Common myeloid progenitor, CD34-positive (primary cell): ENCODE measurements at regions not wholly inside any gene's neighbourhood (a gene's known extent, or its start where the extent isn't known, plus 50 kb on each side); places are given as distances from the start of the nearest gene placed in this dataset.

Source experiments
- CTCF ChIA-PET: fragments of 350-600 bp; sonication (Branson Sonifier 250); formaldehyde crosslinking; loops from one replicate; lab custom pipeline; 2021; ENCODE audit warnings: antibody characterized with exemption; lab: Charles Lee
- POLR2A ChIA-PET: fragments of 350-600 bp; sonication (Branson Sonifier 250); formaldehyde crosslinking; loops from one replicate; lab custom pipeline; 2021; ENCODE audit warnings: antibody characterized with exemption; lab: Charles Lee
- DNase-seq, 3 donors: peaks; one replicate each; pipeline versions ENCODE4 v3.0.0 to v3.0.0-alpha.2; 2013
- H3K27ac ChIP-seq, 2 experiments: 1 replicate in 1 of 2; 2 replicates in 1 of 2; pipeline ENCODE4 v1.7.0; 2013; ENCODE audit warnings: inconsistent platforms in 2 of 2, low read length in 2 of 2, mild to moderate bottlenecking in 2 of 2, low read depth in 1 of 2, moderate library complexity in 1 of 2; ENCODE audit not compliant: severe bottlenecking in 2 of 2, insufficient read depth in 1 of 2, poor library complexity in 1 of 2
- H3K27me3 ChIP-seq, 5 experiments: replicated peaks in 2 of 5; 1 replicate in 3 of 5; 2 replicates in 2 of 5; pipeline versions ENCODE4 v1.6.1 to v1.7.0; 2013; ENCODE audit warnings: low read length in 4 of 5, mild to moderate bottlenecking in 2 of 5, moderate library complexity in 2 of 5, inconsistent platforms in 1 of 5; ENCODE audit not compliant: insufficient read depth in 5 of 5, control insufficient read depth in 4 of 5
- H3K36me3 ChIP-seq, 4 experiments: 1 replicate in 2 of 4; 2 replicates in 2 of 4; pipeline versions ENCODE4 v1.6.1 to v1.7.0; 2013; ENCODE audit warnings: low read length in 3 of 4, control low read depth in 1 of 4, mild to moderate bottlenecking in 1 of 4; ENCODE audit not compliant: control insufficient read depth in 4 of 4, insufficient read depth in 4 of 4
- H3K4me1 ChIP-seq, 4 experiments: 1 replicate in 3 of 4; 2 replicates in 1 of 4; pipeline versions ENCODE4 v1.6.1 to v1.7.1; 2013; ENCODE audit warnings: low read length in 3 of 4, mild to moderate bottlenecking in 3 of 4, control low read depth in 1 of 4, inconsistent platforms in 1 of 4, moderate library complexity in 1 of 4; ENCODE audit not compliant: control insufficient read depth in 4 of 4, insufficient read depth in 4 of 4; ENCODE audit errors: control extremely low read depth in 1 of 4
- H3K4me3 ChIP-seq, 7 experiments: 1 replicate in 4 of 7; 2 replicates in 3 of 7; pipeline versions ENCODE4 v1.5.1 to v1.7.0; 2013; ENCODE audit warnings: mild to moderate bottlenecking in 7 of 7, low read length in 6 of 7, moderate library complexity in 6 of 7, inconsistent platforms in 2 of 7, low read depth in 2 of 7, control low read depth in 1 of 7; ENCODE audit not compliant: insufficient read depth in 4 of 7, control insufficient read depth in 1 of 7; ENCODE audit errors: extremely low read depth in 1 of 7
- H3K9me3 ChIP-seq, 5 experiments: 1 replicate in 4 of 5; 2 replicates in 1 of 5; pipeline versions ENCODE4 v1.6.1 to v1.7.1; 2013; ENCODE audit warnings: low read length in 4 of 5, mild to moderate bottlenecking in 2 of 5, inconsistent platforms in 1 of 5, low read depth in 1 of 5, moderate library complexity in 1 of 5; ENCODE audit not compliant: control insufficient read depth in 4 of 5, insufficient read depth in 2 of 5; ENCODE audit errors: control extremely low read depth in 1 of 5
- WGBS: methylation state at CpG from one replicate; pipeline ENCODE4 v1.1.5; 2013; ENCODE audit not compliant: insufficient coverage; 5-methylcytosine and 5-hydroxymethylcytosine counted together

DNA sequence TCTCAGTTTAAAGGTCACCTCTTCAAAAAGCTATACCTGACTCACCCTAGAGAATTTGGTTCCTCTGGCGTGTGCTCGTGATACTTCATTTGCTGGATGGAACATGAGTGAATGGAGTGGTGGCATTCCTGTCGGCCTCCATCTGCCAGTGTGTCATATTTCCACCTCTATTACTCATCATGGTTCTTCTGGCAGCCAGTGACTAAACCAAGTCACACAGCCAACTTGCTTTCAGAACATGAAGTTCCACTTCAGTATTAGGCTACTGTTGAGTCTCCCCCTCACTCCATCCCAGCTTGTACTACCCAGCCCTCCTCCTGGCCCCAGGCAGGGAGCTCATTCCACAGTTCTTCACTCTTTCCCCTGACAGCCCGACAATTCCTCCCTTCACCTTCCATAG lies 169.8 kb downstream of the MREG start:
- Histone ChIP-seq H3K4me3 (no peak overlapping the region), H3K27me3 (no peaks in the 10 kb centered on the region), H3K4me1 (peaks cover 0 to 11% (median 0%) of the 10 kb centered on the region in 4 experiments), H3K27ac (no peak overlapping the region), H3K36me3 (no peaks in the 10 kb centered on the region), H3K9me3 (peaks cover 0 to 4% (median 2%) of the 10 kb centered on the region in 5 experiments)
- ChIA-PET POLR2A (no interaction called here), CTCF (interaction anchor here (1.3 kb wide), 1 partner anchor 13 kb away, joined by 3 read pairs; no protein-coding TSS in a partner anchor)
- no CpG with 5 or more reads among the region's 4 CpGs for WGBS
- no peak for DNase-seq

GRCh38 chr2:215841175-215841816 lies 172.1 kb downstream of the MREG start:
- H3K4me1 ChIP-seq: peaks cover 0 to 11% (median 0%) of the 10 kb centered on the region in 4 experiments
- H3K4me3 ChIP-seq: no peak overlapping the region
- WGBS: 90% methylated on average over 2 of the region's 5 CpGs
- no peaks in the 10 kb centered on the region for H3K27me3 ChIP-seq
- no peaks in the 10 kb centered on the region for H3K9me3 ChIP-seq
- no peak overlapping the region for H3K27ac ChIP-seq
- ChIA-PET POLR2A (no interaction called here), CTCF (no interaction called here)
- no peaks in the 10 kb centered on the region for H3K36me3 ChIP-seq
- no peak for DNase-seq

DNA sequence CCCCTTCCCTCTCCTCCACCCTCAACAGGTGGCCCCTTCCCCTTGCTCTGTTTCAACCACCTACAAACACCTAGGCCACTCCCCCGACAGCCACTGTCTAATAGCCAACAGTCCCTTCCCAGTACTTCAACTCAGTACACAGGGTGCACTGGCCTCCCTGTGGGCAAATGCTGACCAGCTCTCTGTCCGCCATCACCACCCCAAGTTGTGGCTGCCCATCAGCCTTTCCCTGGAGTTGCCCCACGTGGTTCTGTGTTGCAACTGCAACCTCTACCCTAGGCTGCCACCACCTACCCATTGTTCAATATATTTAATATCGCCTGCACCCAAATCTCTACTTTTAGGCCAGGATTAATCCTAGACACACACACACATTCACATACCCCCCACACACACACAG lies 173.5 kb downstream of the MREG start:
- WGBS: 100% methylated on average over 4 of the region's 4 CpGs
- ChIA-PET POLR2A (no interaction called here), CTCF (interaction anchor here (1.6 kb wide), 1 partner anchor 385 kb away, joined by 7 read pairs; no protein-coding TSS in a partner anchor)
- no peak overlapping the region for H3K4me3 ChIP-seq
- H3K9me3 ChIP-seq: no peaks in the 10 kb centered on the region
- peaks cover 0 to 11% (median 0%) of the 10 kb centered on the region in 4 experiments for H3K4me1 ChIP-seq
- H3K27ac ChIP-seq: no peak overlapping the region
- H3K36me3 ChIP-seq: no peaks in the 10 kb centered on the region
- DNase-seq: no peak
- no peaks in the 10 kb centered on the region for H3K27me3 ChIP-seq

- Histone ChIP-seq H3K36me3 (no peaks in the 10 kb centered on the region), H3K27ac (no peak overlapping the region), H3K4me1 (peaks cover 0 to 11% (median 0%) of the 10 kb centered on the region in 4 experiments), H3K4me3 (no peak overlapping the region), H3K27me3 (no peaks in the 10 kb centered on the region), H3K9me3 (no peaks in the 10 kb centered on the region)
- POLR2A ChIA-PET: no interaction called here
- CTCF ChIA-PET: interaction anchor here (1.6 kb wide), 1 partner anchor 384 kb away, joined by 7 read pairs; no protein-coding TSS in a partner anchor
- DNase-seq: no peak
- WGBS: 100% methylated on average over 1 of the region's 1 CpG
Observed at GRCh38 chr2:215839309-215839708, 174.0 kb downstream of the MREG start.

DNA sequence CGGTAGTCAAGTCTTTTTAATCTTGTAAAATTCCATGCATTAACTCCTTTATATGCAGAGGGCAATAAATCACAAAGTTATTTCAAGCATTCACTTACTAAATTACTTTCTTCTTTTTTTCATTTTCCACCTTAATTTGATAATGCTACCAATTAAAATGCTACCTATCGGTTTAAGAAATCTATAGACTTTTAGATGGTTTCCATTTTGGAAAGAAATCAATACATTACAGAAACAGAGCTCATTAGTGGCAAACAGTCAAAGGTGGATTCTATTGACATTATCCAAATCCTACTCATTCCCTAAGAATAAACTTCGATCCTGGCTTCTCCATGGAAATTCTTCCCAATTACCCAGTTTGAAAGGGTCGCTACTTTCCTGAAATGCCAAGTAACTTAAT lies 176.5 kb downstream of the MREG start:
- peaks cover 0 to 11% (median 0%) of the 10 kb centered on the region in 4 experiments for H3K4me1 ChIP-seq
- ChIA-PET CTCF (interaction anchor here (1.2 kb wide), 1 partner anchor 382 kb away, joined by 3 read pairs; no protein-coding TSS in a partner anchor), POLR2A (no interaction called here)
- no peaks in the 10 kb centered on the region for H3K36me3 ChIP-seq
- H3K27me3 ChIP-seq: no peaks in the 10 kb centered on the region
- no peak overlapping the region for H3K4me3 ChIP-seq
- no peak for DNase-seq
- 92% methylated on average over 2 of the region's 4 CpGs for WGBS
- H3K9me3 ChIP-seq: no peaks in the 10 kb centered on the region
- no peak overlapping the region for H3K27ac ChIP-seq

- ChIA-PET CTCF (no interaction called here), POLR2A (no interaction called here)
- Histone ChIP-seq H3K4me3 (no peak overlapping the region), H3K9me3 (no peaks in the 10 kb centered on the region), H3K36me3 (no peaks in the 10 kb centered on the region), H3K27ac (no peak overlapping the region), H3K27me3 (no peaks in the 10 kb centered on the region), H3K4me1 (peaks cover 0 to 7% (median under 1%) of the 10 kb centered on the region in 4 experiments)
- WGBS: 100% methylated on average over 1 of the region's 1 CpG
- no peak for DNase-seq
Observed at GRCh38 chr2:215835657-215836056, 177.7 kb downstream of the MREG start.

DNA sequence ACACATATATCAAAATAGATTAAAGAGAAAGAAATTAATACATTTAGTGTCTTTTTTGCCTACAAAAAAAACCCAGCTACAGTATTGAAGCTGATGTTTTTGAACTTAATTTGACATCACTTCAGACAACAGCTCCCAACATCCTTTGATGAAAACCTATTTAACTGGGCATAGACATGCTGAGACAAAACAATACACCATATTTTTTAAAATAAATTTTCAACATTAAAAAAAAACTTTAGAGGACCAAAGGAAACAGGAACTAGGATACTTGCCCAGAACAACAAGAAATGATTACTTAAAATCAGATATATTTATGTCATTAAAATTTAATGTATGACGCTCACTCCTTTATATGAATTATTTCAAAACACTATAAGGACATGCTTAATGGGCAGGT lies 178.1 kb downstream of the MREG start:
- ChIA-PET POLR2A (no interaction called here), CTCF (no interaction called here)
- Histone ChIP-seq H3K4me3 (no peak overlapping the region), H3K36me3 (no peaks in the 10 kb centered on the region), H3K9me3 (no peaks in the 10 kb centered on the region), H3K27ac (no peak overlapping the region), H3K4me1 (peaks cover 0 to 7% (median 0%) of the 10 kb centered on the region in 4 experiments), H3K27me3 (no peaks in the 10 kb centered on the region)
- WGBS: no CpG with 5 or more reads among the region's 1 CpG
- DNase-seq: no peak
